Adrenal gland (tissue), 5 donors: ENCODE measurements at regions not wholly inside any gene's neighbourhood (a gene's known extent, or its start where the extent isn't known, plus 50 kb on each side); places are given as distances from the start of the nearest gene placed in this dataset.

Source experiments
- POLR2A ChIP-seq, 2 donors: fragments of 450-650 bp; IDR thresholded peaks; one replicate each; pipeline ENCODE4 v1.6.1; 2017; ENCODE audit warnings: antibody characterized with exemption in 2 of 2, mild to moderate bottlenecking in 2 of 2, moderate library complexity in 1 of 2
- TF ChIP-seq, protein P1 (sequence below), 6 experiments: fragments of 450-650 bp in 4 of 6; fragments of 200-600 bp in 2 of 6; sonication (generic) in 1 of 6; IDR thresholded peaks; 1 replicate in 5 of 6; 2 replicates in 1 of 6; pipeline versions ENCODE4 v1.5.1 to v1.8.0; 2016 to 2021; ENCODE audit warnings: antibody characterized with exemption in 6 of 6, mild to moderate bottlenecking in 2 of 6, moderate library complexity in 1 of 6
- donor health status: DM: no; HTN: no; CAD: no.

DNA sequence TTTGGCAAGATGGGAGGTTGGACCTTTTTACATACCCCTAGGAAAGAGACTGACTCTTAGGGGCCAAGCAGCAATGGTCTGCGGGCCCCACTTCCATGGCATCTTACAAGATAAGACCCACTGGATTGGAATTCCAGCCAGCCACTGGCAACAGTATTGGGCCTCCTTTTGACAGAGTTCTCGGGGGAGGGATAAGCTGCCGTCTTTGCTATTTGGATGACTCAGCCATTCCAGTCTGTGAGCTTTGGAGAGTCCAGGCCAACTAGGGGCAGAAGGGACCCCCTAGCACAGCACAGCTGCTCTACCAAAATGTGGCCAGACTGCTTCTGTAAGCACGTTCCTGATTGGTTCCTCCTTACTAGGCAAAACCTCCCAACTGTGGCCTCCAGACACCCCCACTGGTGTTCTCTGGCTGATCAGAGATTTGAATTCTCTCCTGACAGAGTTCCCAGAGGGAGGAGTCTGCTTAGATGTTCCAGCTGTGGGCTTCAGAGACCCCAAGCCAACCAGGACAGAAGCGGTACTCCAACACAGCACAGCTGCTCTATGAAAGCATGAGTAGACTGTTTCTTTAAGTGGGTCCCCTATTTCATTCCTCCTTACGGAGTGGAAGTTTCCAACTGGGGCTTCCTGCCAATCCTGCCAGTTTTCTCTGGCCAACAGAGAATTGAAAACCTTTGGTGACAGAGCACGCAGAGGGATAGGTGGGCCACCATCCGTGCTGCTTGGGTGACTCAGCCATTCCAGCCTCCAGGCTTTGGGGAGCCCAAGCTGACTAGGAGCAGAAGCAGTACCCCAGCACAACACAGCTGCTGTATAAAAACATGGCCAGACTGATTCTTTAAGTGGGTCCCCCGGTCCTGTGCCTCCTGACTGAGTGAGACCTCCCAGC lies 672.1 kb upstream of the RIOK2 start:
- TF ChIP-seq, protein P1, sequence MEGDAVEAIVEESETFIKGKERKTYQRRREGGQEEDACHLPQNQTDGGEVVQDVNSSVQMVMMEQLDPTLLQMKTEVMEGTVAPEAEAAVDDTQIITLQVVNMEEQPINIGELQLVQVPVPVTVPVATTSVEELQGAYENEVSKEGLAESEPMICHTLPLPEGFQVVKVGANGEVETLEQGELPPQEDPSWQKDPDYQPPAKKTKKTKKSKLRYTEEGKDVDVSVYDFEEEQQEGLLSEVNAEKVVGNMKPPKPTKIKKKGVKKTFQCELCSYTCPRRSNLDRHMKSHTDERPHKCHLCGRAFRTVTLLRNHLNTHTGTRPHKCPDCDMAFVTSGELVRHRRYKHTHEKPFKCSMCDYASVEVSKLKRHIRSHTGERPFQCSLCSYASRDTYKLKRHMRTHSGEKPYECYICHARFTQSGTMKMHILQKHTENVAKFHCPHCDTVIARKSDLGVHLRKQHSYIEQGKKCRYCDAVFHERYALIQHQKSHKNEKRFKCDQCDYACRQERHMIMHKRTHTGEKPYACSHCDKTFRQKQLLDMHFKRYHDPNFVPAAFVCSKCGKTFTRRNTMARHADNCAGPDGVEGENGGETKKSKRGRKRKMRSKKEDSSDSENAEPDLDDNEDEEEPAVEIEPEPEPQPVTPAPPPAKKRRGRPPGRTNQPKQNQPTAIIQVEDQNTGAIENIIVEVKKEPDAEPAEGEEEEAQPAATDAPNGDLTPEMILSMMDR (IDR thresholded peaks at IDR 0.05) = no peak
- no peak for TF ChIP-seq POLR2A (IDR thresholded peaks at IDR 0.05)
